HG02884 (cell line): ENCODE measurements at regions not wholly inside any gene's neighbourhood (a gene's known extent, or its start where the extent isn't known, plus 50 kb on each side); places are given as distances from the start of the nearest gene placed in this dataset.
"Not testable (repeated sequence)": the region's sequence is repeated elsewhere in the genome, so short reads cannot be mapped to it uniquely, and the experiment has no call there.

Experiments used
- ATAC-seq: cut with Tn5 transposase; IDR thresholded peaks from one replicate; pipeline ENCODE4 v1.9.1; 2021; ENCODE audit warnings: mild to moderate bottlenecking, moderate library complexity; ENCODE audit not compliant: unreplicated experiment

DNA sequence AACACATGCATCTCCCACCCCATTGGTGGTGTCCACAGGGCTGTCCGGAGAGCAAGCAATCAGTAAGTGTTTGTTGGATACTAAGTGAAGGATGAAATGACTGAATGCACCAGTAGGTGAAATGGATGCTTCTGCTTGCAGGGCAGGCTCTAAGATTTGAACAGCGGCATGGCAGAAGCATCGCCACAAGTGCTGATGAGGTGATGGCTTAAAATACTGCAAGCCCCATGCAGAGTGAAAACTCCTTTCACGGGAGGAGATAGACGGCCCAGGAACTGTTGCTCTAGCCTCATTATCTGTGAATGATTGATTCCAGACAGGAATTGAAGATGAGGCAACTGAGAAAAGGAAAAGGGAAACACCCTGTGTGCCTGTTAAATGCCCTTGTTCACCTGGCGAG is 158.9 kb downstream of the LY86 start:
- no peak for ATAC-seq

DNA sequence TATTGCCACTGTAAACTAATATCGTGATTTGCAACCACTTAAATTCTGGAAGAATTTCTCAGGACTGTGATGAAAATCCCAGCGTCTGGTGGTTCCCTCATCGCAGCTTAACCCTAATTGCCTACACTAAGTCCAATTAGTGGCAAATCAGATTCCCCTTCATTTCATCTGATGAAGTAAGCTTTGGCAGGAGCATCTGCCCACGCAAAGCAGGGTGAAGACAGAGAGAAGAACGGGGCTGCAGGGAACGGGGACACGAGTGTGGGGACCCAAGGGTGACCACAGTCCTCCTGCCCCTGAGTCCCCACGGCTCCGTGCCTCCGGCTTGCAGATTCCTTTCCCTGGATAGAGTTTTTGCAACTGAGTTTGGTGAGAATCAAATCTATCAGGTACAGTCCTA is 159.5 kb downstream of the LY86 start:
- ATAC-seq: no peak

DNA sequence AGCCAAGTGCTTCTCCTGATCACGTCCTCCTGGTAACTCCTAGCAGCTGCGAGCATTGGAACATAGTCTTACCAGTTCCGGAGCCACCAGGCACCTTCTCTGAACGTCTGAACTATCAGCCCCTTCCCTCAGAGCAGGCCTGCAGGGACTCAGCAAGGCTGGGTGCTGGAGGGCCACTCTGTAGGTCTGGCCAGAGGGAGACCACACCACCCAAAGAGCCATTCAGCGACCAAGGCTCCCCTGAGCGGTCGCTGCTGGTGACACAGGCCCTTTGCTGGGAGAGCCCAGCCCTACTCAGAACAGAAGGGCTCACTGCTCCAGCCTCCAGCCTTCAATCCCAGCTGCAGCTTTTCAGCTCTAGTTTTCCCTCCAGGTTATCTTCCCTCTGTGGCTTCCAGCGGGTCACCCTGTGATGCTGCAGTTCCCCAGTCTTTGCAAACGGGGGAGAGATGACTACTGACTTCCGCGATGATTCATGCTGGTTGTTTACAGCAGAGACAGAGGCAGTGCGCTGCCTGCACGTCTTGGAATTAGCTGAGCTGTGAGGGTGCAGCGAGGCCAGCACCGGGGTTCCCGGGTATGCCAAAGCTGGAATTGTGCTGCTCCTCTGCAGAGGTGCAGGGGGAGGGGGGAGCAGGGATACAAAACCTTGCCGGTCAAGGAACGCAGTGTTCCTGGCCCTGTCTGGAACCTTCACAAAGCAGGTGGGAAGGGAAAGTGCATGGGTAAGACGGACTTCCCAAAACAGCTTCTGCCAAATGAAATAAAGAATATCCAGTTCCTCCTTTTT is 161.4 kb downstream of the LY86 start:
- ATAC-seq: peak; percentile 95

DNA sequence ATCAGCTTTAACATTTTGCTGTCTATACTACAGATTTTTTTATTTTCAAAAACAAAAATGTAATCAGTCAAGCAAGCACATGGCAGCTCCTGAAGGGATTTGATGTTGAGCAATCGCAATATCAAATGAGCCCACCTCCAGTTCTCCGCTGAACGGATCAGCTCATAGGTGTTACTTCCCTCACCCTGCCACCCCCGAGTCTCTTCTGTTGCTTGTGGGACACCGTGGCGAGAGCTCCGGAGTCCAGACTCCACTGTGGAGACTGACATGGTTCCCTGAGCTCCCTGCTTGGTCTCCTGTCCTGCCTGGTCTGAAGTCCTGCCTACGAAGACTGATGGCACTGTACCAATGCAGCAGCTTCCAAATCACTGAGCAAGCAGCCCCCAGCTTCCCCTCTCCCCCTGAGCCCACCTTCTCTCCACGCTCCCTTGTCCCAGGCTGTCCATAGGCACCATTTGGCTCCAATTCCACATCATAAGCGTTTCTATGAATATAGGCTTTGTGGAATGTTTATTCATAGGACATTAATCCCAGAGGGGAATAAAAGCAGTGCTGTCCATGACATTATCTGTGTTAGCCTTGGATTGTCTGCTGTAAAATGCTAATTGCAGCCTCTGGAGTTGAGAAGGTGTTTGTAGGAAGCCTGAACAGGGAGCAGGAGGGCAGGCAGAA is 162.2 kb downstream of the LY86 start:
- ATAC-seq: no peak

DNA sequence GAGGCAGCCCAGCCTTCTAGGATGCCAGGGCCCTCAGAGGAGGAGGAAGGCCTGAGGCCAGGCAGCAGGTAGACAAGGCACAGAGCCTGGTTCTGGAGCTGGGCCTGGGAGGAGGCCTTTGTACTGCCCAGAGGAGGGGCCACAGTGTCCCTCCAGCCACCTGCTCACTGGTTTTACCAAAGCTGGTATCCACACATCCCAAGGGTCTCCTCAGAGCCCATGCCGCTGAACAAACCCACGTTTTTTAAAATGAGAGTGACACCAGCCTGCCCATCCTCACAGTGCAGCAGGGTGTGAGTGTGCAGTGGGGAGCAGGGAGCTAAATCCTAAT is 162.7 kb downstream of the LY86 start:
- no peak for ATAC-seq

DNA sequence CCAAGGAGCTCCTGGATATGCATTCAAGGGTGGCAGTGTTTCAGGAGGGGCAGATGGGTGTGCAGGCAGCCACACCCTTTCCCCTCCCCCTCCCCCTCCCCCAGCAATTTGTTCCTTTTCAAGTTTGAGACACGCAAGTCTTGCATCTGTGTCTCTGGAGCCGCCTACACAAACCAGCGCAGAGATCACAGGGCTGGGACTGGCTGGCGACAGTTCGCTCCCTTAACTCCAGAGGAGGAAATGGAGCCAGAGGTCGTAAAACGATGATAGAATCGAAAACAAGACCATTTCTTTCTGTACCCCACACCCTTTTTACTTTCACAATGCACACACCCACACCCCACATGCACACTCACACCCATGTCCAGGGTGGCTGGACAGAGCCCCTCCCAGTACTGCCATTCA is 163.1 kb downstream of the LY86 start:
- no peak for ATAC-seq

DNA sequence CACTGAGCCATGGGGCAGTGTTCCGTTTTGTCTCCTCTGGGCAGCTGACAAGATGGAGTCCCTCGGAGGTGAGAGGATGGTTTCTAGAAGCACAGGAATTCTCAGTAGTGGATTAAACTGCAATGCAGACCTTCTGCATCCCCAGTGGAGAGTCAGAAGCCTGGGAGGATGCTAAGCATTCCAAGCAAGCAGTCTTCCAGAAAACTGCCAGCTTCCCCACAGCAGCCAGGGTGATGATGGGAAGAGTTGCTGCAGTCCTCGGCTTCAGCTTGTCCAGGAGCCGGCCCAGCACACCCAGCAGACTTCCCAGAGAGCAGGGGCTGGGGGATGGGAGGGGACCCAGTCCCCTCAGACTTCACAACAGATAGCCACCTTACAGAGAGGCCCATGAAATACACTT is 163.6 kb downstream of the LY86 start:
- ATAC-seq: no peak

DNA sequence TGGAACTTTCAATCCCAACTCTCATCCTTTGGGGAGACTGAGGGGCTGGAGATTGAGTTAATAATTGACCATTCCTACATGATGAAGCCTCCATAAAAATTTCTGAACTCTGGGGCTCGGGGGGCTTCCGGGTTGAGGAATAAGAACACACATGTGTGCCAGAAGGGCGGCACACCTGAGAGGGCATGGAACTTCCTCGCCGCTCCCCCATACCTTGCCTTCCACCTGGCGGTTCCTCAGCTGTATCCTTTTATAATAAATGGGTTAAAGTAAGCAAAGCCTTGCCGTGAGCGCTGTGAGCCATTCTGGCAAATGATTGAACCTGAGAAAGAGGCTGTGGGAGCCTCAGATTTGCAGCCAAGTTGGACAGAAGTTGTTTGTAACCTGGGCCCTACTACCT is 164.8 kb downstream of the LY86 start:
- no peak for ATAC-seq

DNA sequence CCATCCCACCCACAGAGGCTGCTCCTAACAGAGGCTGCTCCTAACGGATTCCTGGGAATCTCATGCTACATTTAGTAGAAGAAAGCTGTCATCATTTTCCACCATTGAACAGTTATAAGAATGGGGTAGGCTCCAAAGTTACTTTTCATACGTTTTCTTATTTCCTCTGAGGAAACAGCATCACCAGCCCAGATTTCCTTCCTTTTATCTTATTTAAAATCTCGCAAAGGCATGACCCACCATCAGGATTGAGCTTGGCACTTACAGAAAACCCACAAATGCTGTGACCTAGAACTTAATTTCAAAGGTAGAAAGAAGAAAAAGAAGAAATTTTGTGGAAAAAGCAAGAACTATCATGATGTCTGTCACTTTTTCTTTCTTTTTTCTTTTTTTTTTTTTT is 168.0 kb downstream of the LY86 start:
- no peak for ATAC-seq

DNA sequence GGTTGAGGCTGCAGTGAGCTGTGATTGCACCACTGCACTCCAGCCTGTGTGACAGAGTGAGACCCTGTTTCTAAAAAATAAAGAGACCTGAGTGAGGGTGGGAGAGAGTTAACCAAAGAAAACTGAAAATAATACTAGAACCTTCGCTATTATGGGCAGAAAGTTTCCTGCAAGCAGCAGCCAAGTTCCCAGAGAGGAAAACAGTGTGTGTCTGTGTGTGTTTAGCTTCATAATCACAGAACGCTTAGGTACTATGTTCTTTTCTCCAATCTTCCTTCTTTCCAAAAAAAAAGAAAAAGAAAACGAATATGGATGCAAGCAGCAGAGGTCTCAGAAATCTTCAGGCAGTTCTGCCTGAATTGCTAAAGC is 170.0 kb downstream of the LY86 start:
- ATAC-seq: no peak

DNA sequence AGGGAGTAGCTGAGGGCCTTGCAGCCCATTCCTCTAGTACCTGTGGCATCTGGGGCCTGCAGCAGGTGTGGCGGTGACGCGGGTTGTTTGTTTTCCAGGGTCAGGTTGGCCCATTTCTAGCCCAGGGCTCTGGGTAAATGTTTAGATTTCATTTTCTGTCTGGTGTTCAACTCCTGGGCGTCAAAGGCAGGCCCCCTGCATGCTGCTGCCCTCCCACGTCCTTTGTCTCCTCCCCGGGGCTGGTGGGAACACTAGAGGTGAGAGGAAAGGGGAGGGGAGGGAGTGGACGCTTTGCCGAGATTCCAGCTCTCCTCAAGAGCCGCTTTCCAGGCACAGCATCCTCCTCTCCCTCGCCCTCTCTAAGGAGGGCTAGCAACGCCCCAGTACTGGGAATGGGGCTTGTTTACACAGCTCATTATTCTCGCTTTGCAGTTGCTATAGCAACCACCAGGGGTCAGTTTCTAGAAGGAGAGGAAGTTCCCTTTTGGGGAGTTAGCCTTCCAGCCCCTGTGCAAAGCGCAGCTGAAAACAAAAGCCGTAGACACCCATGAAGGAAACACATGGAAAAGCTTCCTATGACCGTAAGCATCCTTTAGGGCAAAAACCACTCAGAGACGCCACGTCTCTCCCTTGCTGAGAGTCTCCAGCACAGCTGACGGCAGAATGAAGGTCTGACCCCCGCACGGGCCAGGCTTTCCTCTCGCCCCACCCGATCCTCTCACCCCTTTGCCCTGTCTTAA is 170.6 kb downstream of the LY86 start:
- ATAC-seq: peak; percentile 79

DNA sequence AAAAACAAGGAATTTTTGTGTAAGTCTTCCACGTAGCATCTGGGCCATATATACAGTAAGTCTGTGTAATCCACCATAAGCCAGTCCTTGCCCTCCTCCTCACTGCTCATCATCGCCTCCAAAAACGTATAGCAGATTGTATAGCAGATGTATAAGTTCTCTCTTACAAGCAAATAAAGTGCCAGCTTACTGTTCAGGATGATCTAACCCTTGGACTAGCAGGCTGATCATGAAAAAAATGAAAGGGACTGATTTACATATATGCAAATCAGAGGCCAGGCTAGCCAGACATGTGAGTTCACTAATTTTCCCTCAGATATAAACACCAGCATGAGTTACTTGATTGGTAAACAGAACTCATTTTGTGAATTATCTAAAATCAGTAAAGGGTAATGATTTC is 171.5 kb downstream of the LY86 start:
- ATAC-seq: no peak

DNA sequence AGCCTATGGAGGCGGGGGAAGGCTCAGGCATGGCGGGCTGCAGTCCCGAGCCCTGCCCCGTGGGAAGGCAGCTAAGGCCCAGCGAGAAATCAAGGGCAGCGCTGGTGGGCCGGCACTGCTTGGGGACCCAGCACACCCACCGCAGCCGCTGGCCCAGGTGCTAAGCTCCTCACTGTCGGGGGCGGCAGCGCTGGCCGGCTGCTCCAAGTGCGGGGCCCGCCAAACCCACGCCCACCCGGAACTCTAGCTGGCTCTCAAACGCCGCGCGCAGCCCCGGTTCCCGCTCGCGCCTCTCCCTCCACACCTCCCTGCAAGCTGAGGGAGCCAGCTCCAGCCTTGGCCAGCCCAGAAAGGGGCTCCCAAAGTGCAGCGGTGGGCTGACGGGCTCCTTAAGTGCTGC is 174.0 kb downstream of the LY86 start:
- ATAC-seq: not testable (repeated sequence)

DNA sequence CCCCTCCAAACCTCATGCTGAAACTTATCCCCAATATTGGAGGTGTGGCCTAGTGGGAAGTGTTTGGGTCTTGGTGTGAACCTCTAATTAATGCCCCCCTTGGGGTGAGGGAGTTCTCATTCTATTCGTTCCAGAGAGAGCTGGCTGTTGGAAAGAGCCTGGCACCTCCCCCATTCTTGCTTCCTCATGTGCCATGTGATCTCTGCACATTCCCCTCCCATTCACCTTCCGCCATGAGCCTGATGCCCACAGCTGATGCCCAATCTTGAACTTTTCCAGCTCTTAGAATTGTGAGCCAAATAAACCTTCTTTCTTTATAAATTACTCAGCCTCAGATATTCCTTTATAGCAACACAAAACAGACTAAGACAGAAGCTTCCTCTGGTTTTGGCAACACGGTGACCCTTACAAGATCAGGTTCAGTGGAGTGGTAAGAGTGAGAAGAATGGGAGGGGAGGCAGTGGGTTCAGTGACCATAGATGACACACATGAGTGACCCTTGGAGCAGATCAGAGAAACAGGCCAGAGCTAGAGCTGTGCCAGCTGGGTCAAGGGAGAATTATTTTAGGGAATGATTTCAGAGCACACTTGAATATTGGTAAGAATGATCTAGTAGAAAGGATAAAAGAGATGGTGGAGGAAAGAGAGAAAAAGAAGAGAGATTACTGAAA is 176.4 kb downstream of the LY86 start:
- no peak for ATAC-seq

DNA sequence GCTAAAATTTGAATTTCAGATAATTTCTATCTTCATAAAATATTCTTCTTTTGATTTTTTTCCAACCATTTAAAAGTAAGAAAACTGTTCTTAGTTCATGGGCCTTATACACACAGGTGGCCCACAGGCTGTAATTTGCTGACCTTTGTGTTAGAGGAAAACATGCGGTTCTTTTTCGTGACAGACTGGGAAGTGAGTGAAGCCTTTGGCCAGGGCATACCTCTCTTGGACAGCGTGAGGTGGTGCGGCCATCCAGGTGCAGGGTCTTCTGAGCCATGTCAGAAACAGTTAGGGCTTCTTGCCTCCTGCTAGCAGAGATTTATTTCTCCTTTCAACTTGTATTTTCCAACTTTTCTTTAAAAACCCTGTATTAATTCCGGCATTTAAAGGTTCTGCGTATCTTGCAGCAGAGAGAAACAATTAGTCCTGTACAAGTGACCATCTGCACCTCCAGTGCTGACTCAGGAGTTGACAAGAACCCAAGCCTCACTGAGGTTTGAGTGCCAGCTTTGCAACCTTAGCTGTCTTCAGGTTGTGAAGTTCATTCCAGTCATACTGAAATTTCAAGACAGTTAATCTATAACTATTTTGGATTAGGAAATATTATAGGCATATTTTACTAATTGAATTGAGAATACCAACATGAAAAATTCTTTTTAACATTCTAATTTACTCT is 177.8 kb downstream of the LY86 start:
- ATAC-seq: no peak

DNA sequence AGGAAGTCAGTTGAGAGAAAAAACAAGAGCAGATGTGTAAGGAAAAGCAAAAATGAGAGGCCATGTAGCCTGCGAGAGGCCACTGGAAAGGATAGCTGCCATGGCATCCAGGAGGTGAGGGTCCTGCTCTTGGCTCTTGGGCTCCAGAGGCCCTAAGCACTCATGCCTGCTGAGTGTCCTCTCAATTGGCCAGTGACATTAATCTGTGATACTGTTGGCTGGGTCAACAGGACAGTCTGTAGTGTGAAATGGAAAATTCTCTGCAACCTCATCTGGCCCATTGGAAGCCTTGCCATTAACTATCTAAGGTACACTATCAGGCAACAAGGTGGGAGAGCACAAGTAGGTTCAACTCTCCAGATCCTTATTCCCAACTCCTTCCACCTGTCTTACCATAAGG is 180.9 kb downstream of the LY86 start:
- ATAC-seq: no peak

DNA sequence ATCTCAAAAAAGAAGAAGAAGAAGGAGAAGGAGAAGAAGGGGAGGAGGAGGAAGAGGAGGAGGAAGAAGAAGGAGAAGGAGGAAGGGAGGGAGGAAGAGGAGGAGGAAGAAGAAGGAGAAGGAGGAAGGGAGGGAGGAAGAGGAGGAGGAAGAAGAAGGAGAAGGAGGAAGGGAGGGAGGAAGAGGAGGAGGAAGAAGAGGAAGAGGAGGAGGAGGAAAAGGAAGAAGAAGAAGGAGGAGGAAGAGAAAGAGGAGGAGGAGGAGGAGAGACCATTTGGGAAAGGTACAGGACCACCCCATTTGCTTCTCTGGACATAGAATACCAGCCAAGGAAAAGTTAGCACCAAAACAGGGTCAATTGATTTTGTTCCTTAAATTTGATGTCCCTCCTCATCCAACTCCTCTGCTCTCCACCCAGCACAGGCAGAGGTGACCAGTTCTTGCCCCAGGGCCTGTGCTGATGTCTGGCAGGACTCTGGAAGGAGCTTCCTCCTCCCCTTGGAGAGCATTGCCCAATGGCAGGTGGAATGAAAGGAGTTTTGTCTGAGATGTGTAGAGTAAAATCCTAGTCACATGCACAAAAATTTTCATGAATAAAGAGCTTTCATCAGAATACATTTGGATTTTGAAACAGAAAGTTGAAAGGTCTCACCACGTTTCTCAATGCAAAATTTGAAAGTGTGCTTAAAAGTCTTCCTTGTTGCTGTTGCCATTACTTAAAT is 182.9 kb downstream of the LY86 start:
- ATAC-seq: no peak

DNA sequence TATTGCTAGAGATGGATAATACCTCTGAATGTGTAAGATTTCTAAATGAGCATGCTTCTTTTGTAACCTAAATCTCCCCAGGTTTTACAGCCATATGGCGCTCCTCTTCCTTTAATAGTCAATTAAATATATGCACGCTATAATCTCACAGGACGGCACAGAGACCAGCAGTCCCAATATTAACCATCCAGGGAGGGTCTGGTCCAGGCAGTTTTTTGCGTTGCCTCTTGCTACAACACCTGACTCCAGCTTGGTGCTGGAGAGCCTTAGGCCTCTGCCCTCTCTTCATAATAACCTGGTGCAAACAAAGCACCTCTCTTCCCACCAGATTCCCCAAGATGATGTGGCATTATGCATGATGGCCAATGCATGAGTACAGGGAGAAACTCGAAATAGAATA is 183.4 kb downstream of the LY86 start:
- ATAC-seq: no peak

DNA sequence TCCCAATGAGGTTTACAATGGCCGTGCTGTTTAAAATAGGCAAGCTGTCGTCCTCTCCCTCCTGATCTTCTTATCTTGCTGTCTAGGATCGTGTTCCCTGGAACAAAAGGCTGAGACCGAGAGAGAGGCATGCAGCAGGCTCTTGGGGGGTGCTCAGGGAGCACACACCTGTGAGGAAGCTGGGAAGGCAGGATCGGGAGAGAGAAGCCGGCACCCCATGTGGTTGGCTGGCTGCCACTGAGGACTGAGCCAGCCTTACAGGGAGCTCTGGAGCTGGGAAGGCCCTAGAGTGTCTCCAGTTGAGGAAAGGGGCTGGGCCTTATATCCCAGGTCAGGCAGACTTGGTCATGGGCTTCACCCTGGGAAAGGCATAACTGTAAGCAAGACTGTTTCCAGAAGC is 184.2 kb downstream of the LY86 start:
- no peak for ATAC-seq

DNA sequence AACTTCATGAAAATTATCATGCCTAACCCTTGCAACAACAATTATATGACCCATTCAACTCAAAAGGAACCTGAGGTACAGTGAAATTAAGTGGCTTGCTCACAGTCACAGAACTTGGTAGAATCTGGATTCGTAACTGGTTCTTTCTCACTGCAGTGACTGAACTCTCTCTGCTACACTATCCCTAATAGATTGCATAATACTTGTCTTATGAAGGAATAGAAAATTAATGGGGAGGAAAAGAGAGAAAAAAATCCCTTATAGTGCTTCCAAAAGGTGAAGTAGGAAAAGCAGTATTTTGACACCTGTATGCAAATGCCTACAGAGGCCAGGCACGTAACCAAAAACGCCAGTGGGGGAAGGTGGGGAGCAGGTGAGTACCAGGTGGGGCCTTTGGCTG is 186.6 kb downstream of the LY86 start:
- no peak for ATAC-seq
